GM12891 (cell line): ENCODE measurements at regions not wholly inside any gene's neighbourhood (a gene's known extent, or its start where the extent isn't known, plus 50 kb on each side); places are given as distances from the start of the nearest gene placed in this dataset.
"Not testable (repeated sequence)": the region's sequence is repeated elsewhere in the genome, so short reads cannot be mapped to it uniquely, and the experiment has no call there.

Experiments
- POLR2A ChIP-seq: IDR thresholded peaks from 2 replicates; pipeline ENCODE4 v1.6.1; 2011; ENCODE audit warnings: low read depth, low read length, control low read depth
- POLR2AphosphoS5 ChIP-seq: IDR thresholded peaks from 2 replicates; pipeline ENCODE4 v1.6.1; 2011; ENCODE audit warnings: low read depth, low read length, control low read depth
- POU2F2 ChIP-seq: IDR thresholded peaks from 2 replicates; pipeline ENCODE4 v1.6.1; 2011; ENCODE audit warnings: low read depth, mild to moderate bottlenecking, control low read depth, low read length, moderate library complexity
- SPI1 ChIP-seq: IDR thresholded peaks from 2 replicates; pipeline ENCODE4 v1.6.1; 2011; ENCODE audit warnings: low read depth, low read length, control low read depth
- TAF1 ChIP-seq: IDR thresholded peaks from 2 replicates; pipeline ENCODE4 v1.6.1; 2011; ENCODE audit warnings: low read depth, low read length, control low read depth

GRCh38 chr4:163737846-163738245, 243.4 kb downstream of the TMA16 start:
- not testable (repeated sequence) for TF ChIP-seq POLR2A, POLR2AphosphoS5, TAF1, POU2F2, SPI1
